GM12873 (cell line): ENCODE measurements at regions not wholly inside any gene's neighbourhood (a gene's known extent, or its start where the extent isn't known, plus 50 kb on each side); places are given as distances from the start of the nearest gene placed in this dataset.

Experiments used
- TF ChIP-seq, protein P1 (sequence below): IDR thresholded peaks from 2 replicates; pipeline ENCODE4 v1.5.1; 2012; ENCODE audit warnings: low read depth, mild to moderate bottlenecking, moderate library complexity, low read length, control low read depth; ENCODE audit not compliant: insufficient read depth; ENCODE audit errors: missing control alignments

DNA sequence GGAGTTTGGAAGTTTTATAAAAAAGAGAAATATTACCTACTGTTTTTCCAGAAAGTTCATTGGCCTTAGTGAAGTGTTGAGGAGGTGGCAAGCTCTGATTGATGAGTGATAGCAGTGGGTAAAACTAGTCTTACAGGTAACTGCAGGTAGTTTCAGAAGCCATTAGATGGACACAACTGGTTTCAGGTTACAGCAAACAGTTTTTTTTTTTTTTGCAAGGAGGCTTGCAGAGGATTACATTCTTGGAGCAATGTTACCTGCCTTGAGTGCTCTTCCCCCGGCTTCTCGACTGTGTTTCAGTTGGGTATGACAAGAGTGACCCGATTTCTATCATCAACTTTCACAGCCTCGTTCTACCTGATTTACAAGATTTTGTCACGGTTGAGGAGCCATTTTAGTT, 333.4 kb downstream of the YTHDC2 start:
- TF ChIP-seq, protein P1, sequence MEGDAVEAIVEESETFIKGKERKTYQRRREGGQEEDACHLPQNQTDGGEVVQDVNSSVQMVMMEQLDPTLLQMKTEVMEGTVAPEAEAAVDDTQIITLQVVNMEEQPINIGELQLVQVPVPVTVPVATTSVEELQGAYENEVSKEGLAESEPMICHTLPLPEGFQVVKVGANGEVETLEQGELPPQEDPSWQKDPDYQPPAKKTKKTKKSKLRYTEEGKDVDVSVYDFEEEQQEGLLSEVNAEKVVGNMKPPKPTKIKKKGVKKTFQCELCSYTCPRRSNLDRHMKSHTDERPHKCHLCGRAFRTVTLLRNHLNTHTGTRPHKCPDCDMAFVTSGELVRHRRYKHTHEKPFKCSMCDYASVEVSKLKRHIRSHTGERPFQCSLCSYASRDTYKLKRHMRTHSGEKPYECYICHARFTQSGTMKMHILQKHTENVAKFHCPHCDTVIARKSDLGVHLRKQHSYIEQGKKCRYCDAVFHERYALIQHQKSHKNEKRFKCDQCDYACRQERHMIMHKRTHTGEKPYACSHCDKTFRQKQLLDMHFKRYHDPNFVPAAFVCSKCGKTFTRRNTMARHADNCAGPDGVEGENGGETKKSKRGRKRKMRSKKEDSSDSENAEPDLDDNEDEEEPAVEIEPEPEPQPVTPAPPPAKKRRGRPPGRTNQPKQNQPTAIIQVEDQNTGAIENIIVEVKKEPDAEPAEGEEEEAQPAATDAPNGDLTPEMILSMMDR: no peak

DNA sequence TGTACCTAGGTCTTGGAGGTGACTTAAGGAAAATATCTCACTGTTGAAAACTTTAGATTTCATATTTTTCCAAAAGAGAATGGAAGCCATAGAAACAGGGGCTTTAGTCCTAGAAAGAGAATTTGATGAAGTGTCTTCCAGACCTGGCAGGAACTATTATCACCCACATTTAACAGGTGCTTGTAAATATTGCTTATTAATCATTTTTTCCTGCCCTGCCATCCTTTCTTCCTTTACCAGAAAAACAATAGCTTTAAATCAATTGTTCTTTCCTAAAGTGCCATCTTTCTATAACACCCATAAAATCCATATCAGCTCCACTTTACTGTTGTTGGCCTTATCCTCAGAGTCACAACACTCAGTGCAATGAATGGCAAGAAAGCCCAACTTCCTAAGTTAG, 350.9 kb downstream of the YTHDC2 start:
- TF ChIP-seq, protein P1: no peak

DNA sequence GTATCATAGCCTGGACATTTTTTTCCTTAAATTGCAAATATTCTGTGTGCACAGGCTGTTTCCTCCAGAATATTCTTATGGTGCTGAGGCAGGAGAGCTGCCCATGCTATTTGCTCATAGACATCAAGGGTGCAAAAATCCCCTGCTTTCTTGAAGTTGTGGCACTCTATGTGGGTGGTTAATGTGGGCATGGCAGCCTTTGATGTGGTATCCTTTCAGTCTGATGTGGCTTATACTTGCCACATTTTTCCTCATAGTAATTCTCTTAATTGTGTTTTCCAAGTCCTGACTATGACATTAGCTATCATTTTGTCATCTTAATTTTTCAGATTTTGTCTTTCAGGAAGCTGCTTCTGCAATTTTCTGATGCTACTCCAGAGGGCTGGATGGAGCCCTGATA, 353.3 kb downstream of the YTHDC2 start:
- TF ChIP-seq, protein P1: no peak

DNA sequence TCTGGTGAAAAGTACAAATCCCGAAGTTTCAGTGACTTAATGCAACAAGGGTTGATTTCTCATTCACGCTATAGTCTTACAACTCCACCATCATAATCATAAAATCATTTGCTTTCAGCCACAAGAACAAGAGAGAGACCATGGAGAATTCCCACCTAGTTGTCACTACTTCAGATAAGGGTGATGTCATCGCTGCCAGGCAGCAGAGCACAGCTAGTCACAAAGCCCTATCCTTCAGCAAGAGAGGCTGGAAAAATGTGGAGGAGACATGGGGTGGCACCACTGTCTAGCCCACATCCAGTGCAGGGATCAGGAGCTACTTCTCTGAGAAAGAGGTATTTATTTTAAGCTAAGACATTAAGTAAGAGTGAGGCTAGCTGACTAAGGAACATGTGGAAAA, 356.1 kb downstream of the YTHDC2 start:
- TF ChIP-seq, protein P1: no peak

DNA sequence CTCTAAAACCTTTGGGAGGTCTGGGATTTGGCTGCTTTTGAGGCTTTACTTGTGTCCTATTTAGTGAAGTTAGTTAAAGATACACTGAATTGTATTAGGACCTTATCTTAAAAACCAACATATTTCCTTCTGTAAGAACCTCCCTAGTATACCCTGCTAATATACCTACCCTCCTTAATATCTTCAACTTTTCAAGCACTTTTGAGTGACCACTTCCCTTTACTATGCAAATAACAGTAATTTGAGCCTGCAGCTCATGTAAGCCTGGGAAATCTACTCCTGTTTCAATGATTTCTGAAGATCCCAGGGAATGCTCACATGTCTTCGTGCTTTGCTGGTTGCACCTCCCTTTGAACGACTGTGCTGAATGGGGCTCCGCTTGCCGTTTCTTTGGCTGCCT, 358.5 kb downstream of the YTHDC2 start:
- TF ChIP-seq, protein P1: no peak

DNA sequence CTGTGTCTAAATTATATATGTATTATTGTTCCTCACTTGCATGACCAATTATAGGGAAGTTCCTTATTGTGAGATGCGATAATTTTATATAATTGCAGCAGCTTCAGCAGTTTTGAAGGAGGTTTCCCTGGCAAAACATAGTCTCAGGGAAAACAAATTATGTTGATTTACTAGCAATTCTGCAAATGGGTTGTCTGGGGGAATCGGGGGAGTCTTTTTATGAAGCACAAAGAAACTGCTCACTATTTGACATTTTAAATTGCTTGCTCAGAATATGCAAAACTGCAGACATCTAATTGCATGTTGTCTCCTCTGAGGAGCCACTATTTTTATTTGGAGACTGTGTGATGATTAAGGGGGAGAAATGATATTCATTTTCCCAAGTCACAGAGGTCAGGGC, 361.6 kb downstream of the YTHDC2 start:
- TF ChIP-seq, protein P1: no peak

DNA sequence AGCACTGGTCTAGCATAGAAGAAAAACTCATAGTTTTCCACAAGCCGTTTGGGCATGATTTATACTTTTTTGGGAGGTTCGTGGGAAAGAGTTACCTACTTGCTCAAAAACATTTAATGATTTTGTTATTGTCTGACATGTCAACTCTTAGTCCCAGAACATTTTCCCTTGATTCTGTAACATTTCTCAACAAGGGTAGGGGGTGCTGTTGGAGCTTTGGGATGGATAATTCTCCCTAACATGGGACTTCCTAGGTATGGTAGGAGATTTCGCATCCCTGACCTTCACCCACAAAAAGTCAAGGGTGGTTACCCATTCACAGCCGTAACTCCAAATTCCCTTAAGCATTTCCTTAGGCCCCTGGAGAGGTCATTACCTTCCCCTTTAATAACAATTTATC, 378.0 kb downstream of the YTHDC2 start:
- TF ChIP-seq, protein P1: no peak
